ENCODE measurements at regions not wholly inside any gene's neighbourhood (a gene's known extent, or its start where the extent isn't known, plus 50 kb on each side); places are given as distances from the start of the nearest gene placed in this dataset.

DNA sequence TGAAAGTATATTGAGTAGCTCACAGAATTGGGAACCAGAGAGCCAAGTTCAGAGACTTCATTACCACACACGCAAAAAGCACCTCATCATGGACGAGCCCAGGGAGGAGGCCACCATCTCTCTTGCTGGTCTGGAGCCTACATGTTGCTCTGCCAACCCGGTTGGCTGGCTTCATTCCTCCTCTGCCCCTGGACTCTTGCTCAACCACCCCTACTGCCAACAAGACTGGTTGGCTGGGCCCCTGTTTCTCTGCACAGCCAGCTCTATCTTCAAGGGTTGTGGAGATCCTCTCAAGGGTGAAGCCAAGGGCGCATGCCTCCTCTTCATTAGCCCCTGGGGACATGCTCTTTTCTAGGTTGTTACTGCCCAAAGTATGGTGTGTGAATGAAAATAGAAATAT is 142.7 kb downstream of the JCAD start:
- TF ChIP-seq, protein P1, sequence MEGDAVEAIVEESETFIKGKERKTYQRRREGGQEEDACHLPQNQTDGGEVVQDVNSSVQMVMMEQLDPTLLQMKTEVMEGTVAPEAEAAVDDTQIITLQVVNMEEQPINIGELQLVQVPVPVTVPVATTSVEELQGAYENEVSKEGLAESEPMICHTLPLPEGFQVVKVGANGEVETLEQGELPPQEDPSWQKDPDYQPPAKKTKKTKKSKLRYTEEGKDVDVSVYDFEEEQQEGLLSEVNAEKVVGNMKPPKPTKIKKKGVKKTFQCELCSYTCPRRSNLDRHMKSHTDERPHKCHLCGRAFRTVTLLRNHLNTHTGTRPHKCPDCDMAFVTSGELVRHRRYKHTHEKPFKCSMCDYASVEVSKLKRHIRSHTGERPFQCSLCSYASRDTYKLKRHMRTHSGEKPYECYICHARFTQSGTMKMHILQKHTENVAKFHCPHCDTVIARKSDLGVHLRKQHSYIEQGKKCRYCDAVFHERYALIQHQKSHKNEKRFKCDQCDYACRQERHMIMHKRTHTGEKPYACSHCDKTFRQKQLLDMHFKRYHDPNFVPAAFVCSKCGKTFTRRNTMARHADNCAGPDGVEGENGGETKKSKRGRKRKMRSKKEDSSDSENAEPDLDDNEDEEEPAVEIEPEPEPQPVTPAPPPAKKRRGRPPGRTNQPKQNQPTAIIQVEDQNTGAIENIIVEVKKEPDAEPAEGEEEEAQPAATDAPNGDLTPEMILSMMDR (IDR thresholded peaks at IDR 0.05; ENCODE audit: low read depth, low read length), result no peak
- no peak overlapping the region for H3K4me3 ChIP-seq (ENCODE audit: low read depth, low read length)
- no peaks in the 10 kb centered on the region for H3K9me3 ChIP-seq
- H3K4me1 ChIP-seq, result no peaks in the 10 kb centered on the region
- H3K27me3 ChIP-seq, result no peaks in the 10 kb centered on the region; the same call in 1 of the 2 replicates
- no peaks in the 10 kb centered on the region for H3K36me3 ChIP-seq
- DNase-seq, result no peak

DNA sequence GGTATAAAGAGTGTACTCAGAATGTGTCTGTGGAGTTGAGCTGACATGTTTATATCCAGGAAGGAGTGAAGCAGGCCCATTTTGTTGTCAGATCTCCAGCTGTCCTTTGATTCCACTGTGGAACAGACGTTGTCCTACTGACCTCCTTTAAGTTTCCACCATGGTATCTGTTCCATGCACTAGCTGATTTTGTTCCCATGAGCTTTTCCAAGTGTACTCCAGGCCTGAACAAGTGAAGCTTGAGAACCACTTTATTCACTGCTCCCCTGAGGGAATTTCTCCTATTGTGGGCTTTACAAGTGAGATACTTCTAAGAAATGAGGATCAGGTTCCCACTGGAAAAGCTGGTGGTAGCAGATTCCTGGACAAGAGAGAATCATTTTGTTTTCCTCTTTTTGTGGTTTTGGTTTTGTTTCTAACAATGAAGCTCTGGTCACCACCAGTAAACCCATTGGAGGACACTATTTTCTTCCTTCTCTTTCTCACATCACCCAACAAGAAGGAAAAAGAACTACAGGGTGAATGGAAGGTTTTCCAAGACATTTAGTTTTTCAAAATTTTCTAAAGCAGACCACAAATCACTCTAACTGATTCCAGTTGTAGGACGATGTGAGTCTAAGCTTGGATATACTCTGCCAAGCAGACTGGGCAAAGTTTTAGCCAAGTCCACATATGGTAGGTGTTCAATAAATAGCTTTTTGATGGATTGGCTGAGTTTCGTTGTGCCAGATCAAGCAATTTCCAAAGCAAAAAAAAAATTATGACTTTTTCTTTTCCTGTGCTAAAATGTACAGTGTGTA is 144.2 kb downstream of the JCAD start:
- H3K27me3 ChIP-seq, result no peaks in the 10 kb centered on the region; the same call in 1 of the 2 replicates

GRCh38 chr10:29908962-29909361 is 150.4 kb downstream of the JCAD start:
- Histone ChIP-seq H3K9me3 (no peaks in the 10 kb centered on the region), H3K4me1 (no peaks in the 10 kb centered on the region), H3K36me3 (no peaks in the 10 kb centered on the region), H3K4me3 (ENCODE audit: low read depth, low read length) (no peak overlapping the region), H3K27me3 (no peaks in the 10 kb centered on the region; the same call in 1 of the 2 replicates)
- DNase-seq, result no peak
- TF ChIP-seq, protein P1 (IDR thresholded peaks at IDR 0.05; ENCODE audit: low read depth, low read length), result no peak

More for the DNA sequence above, 144.2 kb downstream of the JCAD start:
- Histone ChIP-seq H3K9me3 (no peaks in the 10 kb centered on the region), H3K4me3 (ENCODE audit: low read depth, low read length) (no peak overlapping the region), H3K4me1 (no peaks in the 10 kb centered on the region), H3K36me3 (no peaks in the 10 kb centered on the region)
- TF ChIP-seq, protein P1 (IDR thresholded peaks at IDR 0.05; ENCODE audit: low read depth, low read length), result no peak
- DNase-seq, result no peak

DNA sequence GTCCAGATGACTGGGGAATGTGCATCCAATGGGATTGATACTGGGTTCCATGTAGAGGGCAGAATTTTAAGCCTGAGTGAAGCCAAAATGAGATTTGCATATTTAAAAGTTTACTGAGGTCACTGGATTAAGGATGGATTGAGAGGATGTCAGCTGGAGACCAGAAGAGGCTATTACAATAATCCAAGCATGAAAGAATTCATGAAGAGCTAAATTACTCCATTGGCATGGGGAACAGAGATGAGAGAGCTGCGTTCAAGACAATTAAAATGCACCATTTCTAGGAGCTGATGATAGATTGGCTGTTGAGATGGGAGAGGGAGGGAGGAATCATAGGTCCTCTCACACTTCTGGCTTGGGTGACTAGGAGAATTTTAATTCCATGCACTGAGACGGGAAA is 158.5 kb downstream of the JCAD start:
- no peaks in the 10 kb centered on the region for H3K4me1 ChIP-seq
- TF ChIP-seq, protein P1 (IDR thresholded peaks at IDR 0.05; ENCODE audit: low read depth, low read length), result no peak
- no peak overlapping the region for H3K4me3 ChIP-seq (ENCODE audit: low read depth, low read length)
- no peaks in the 10 kb centered on the region for H3K9me3 ChIP-seq
- no peak for DNase-seq
- H3K36me3 ChIP-seq, result no peaks in the 10 kb centered on the region
- peaks cover 3% of the 10 kb centered on the region; the same call in 1 of the 2 replicates for H3K27me3 ChIP-seq

DNA sequence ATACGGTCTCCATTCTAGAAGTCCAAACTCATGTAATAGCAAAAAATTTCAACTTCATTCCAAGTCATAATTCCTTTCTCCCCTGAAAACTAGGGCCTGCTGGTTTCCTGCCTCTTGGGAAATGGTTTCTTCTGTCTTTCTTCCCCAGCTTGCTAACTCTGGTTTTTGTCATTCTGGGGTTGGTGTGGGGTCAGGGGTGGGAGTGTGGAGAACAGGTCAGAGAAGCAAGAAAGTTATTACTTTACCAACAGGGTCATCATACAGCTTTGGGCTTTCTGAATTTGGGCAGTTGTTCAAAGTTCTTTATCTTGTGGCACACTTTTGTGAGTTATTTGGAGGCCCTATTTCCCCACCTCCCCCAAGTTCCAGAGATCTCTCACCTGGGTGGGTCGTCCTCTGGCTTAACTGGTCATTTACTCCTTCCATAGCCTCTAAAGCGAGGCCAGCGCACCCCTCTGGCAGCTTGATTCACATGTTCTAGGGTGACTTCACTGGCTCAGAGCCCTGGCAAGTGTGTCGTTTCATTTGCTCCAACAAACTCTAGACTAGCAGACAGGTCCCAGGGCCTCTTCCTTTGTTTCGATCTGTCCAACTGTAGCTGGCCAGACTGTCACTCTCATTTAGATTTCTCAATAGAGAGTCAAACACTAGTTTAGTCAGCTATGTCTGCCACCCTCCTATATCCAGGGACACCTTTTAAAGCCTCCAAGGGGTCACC is 161.2 kb downstream of the JCAD start:
- DNase-seq, result no peak
- TF ChIP-seq, protein P1 (IDR thresholded peaks at IDR 0.05; ENCODE audit: low read depth, low read length), result no peak
- H3K4me1 ChIP-seq, result no peaks in the 10 kb centered on the region
- H3K36me3 ChIP-seq, result no peaks in the 10 kb centered on the region
- H3K4me3 ChIP-seq (ENCODE audit: low read depth, low read length), result no peak overlapping the region
- no peaks in the 10 kb centered on the region for H3K9me3 ChIP-seq
- H3K27me3 ChIP-seq, result peaks cover 3% of the 10 kb centered on the region; the same call in 1 of the 2 replicates

GRCh38 chr10:29897430-29897829 is 162.0 kb downstream of the JCAD start:
- no peak overlapping the region for H3K4me3 ChIP-seq (ENCODE audit: low read depth, low read length)
- H3K27me3 ChIP-seq, result peaks cover 3% of the 10 kb centered on the region; the same call in 1 of the 2 replicates
- DNase-seq, result no peak
- H3K36me3 ChIP-seq, result no peaks in the 10 kb centered on the region
- H3K9me3 ChIP-seq, result no peaks in the 10 kb centered on the region
- TF ChIP-seq, protein P1 (IDR thresholded peaks at IDR 0.05; ENCODE audit: low read depth, low read length), result no peak
- H3K4me1 ChIP-seq, result no peaks in the 10 kb centered on the region
